Astrocyte (in vitro differentiated cells and primary cell): ENCODE measurements at regions not wholly inside any gene's neighbourhood (a gene's known extent, or its start where the extent isn't known, plus 50 kb on each side); places are given as distances from the start of the nearest gene placed in this dataset.
"Not testable (repeated sequence)": the region's sequence is repeated elsewhere in the genome, so short reads cannot be mapped to it uniquely, and the experiment has no call there.

Experiments
- EZH2 ChIP-seq: IDR thresholded peaks from 2 replicates; pipeline ENCODE4 v1.6.1; 2012; ENCODE audit warnings: mild to moderate bottlenecking, low read length, inconsistent platforms; ENCODE audit not compliant: insufficient read depth
- TF ChIP-seq, protein P1 (sequence below): IDR thresholded peaks from 2 replicates; pipeline ENCODE4 v1.5.1; 2011; ENCODE audit warnings: low read depth, mild to moderate bottlenecking, inconsistent platforms, low read length, moderate library complexity; ENCODE audit not compliant: insufficient read depth

DNA sequence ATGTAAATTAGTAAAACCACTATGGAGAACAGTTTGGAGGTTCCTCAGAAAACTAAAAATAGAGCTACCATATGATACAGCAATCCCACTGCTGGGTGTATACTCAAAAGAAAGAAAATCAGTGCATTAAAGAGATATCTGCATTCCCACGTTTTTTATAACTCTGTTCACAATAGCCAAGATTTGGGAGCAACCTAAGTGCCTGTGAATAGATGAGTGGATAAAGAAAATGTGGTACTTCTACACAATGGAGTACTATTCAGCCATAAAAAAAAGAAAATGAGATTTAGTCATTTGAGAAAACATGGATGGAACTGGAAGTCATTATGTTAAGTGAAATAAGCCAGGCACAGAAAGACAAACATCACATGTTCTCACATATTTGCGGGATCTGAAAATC is 246.0 kb upstream of the SOX9 start:
- not testable (repeated sequence) for TF ChIP-seq EZH2
- TF ChIP-seq, protein P1, sequence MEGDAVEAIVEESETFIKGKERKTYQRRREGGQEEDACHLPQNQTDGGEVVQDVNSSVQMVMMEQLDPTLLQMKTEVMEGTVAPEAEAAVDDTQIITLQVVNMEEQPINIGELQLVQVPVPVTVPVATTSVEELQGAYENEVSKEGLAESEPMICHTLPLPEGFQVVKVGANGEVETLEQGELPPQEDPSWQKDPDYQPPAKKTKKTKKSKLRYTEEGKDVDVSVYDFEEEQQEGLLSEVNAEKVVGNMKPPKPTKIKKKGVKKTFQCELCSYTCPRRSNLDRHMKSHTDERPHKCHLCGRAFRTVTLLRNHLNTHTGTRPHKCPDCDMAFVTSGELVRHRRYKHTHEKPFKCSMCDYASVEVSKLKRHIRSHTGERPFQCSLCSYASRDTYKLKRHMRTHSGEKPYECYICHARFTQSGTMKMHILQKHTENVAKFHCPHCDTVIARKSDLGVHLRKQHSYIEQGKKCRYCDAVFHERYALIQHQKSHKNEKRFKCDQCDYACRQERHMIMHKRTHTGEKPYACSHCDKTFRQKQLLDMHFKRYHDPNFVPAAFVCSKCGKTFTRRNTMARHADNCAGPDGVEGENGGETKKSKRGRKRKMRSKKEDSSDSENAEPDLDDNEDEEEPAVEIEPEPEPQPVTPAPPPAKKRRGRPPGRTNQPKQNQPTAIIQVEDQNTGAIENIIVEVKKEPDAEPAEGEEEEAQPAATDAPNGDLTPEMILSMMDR, result not testable (repeated sequence)
